OCI-LY3 (cell line): ENCODE measurements at regions not wholly inside any gene's neighbourhood (a gene's known extent, or its start where the extent isn't known, plus 50 kb on each side); places are given as distances from the start of the nearest gene placed in this dataset.

Source experiments
- H2AFZ ChIP-seq: fragments of 200-600, 300-600 bp; shearing (Covaris generic); 2 replicates; pipeline ENCODE4 v1.6.0; 2014; ENCODE audit warnings: antibody characterized with exemption, low read depth, low read length
- H3K27ac ChIP-seq: fragments of 200-600, 300-600 bp; sonication (generic); 2 replicates; pipeline ENCODE4 v1.5.1; 2014; ENCODE audit warnings: mild to moderate bottlenecking, low read length, moderate library complexity, mixed read lengths
- H3K27me3 ChIP-seq: fragments of 200-600, 300-600 bp; sonication (generic); 2 replicates; pipeline ENCODE4 v1.6.1; 2014; ENCODE audit warnings: low read depth, low read length, mixed read lengths
- H3K36me3 ChIP-seq: fragments of 200-600, 300-600 bp; sonication (generic); replicated peaks from 2 replicates; pipeline ENCODE3; 2014; ENCODE audit warnings: low read depth, low read length, mixed read lengths
- H3K4me1 ChIP-seq: fragments of 300-600, 200-600 bp; sonication (generic); 2 replicates; pipeline ENCODE4 v1.6.1; 2014; ENCODE audit warnings: low read length, mixed read lengths
- H3K4me2 ChIP-seq: fragments of 200-600, 300-600 bp; sonication (generic); 2 replicates; pipeline ENCODE4 v1.6.1; 2014; ENCODE audit warnings: low read length, mixed read lengths
- H3K4me3 ChIP-seq: fragments of 300-600, 200-600 bp; sonication (generic); 2 replicates; pipeline ENCODE4 v1.5.1; 2014; ENCODE audit warnings: antibody characterized with exemption, mild to moderate bottlenecking, low read length, moderate library complexity
- H3K79me2 ChIP-seq: fragments of 300-600, 200-600 bp; shearing (Covaris generic); 2 replicates; pipeline ENCODE4 v1.6.1; 2014; ENCODE audit warnings: mild to moderate bottlenecking, low read length, mixed read lengths
- H3K9ac ChIP-seq: fragments of 300-600, 200-600 bp; shearing (Covaris generic); 2 replicates; pipeline ENCODE4 v1.6.0; 2014; ENCODE audit warnings: mild to moderate bottlenecking, low read length, moderate library complexity
- H3K9me3 ChIP-seq: fragments of 200-600, 300-600 bp; shearing (Covaris generic); 2 replicates; pipeline ENCODE4 v1.6.1; 2014; ENCODE audit warnings: low read length, mixed read lengths; ENCODE audit not compliant: insufficient read depth
- H4K20me1 ChIP-seq: fragments of 200-600, 300-600 bp; sonication (generic); 2 replicates; pipeline ENCODE4 v1.6.1; 2016; ENCODE audit warnings: low read length, mixed read lengths; ENCODE audit not compliant: insufficient read depth
- CTCF ChIP-seq: fragments of 200-600, 300-600 bp; sonication (generic); IDR thresholded peaks from 2 replicates; pipeline ENCODE4 v1.5.1; 2014; ENCODE audit warnings: antibody characterized with exemption, low read length, low read depth
- EZH2phosphoT487 ChIP-seq: fragments of 200-600 bp; shearing (Covaris generic); IDR thresholded peaks from 2 replicates; pipeline ENCODE4 v1.6.1; 2018; ENCODE audit warnings: antibody characterized with exemption, mixed run types, low read depth

GRCh38 chr18:40235323-40235722 is 1719.7 kb upstream of the PIK3C3 start:
- H3K9ac ChIP-seq, result no peak overlapping the region
- TF ChIP-seq CTCF, result no peak
- no peak for TF ChIP-seq EZH2phosphoT487

GRCh38 chr18:40233931-40234616 is 1721.0 kb upstream of the PIK3C3 start:
- Histone ChIP-seq H2AFZ (0 out of 2 replicates have a peak overlapping the region, but pooled peaks have one; percentile 18), H3K4me1 (no peaks in the 10 kb centered on the region), H4K20me1 (no peaks in the 10 kb centered on the region), H3K27me3 (no peaks in the 10 kb centered on the region), H3K9ac (no peak overlapping the region), H3K27ac (no peak overlapping the region), H3K79me2 (no peaks in the 10 kb centered on the region), H3K9me3 (no peaks in the 10 kb centered on the region), H3K4me2 (no peak overlapping the region), H3K4me3 (no peak overlapping the region), H3K36me3 (no peaks in the 10 kb centered on the region)
- TF ChIP-seq CTCF, result no peak
- no peak for TF ChIP-seq EZH2phosphoT487

More at GRCh38 chr18:40235323-40235722, 1719.7 kb upstream of the PIK3C3 start:
- Histone ChIP-seq H4K20me1 (no peaks in the 10 kb centered on the region), H3K9me3 (no peaks in the 10 kb centered on the region), H3K27ac (no peak overlapping the region), H3K4me3 (no peak overlapping the region), H3K36me3 (no peaks in the 10 kb centered on the region), H3K4me2 (no peak overlapping the region), H2AFZ (no peak overlapping the region), H3K27me3 (no peaks in the 10 kb centered on the region), H3K79me2 (no peaks in the 10 kb centered on the region), H3K4me1 (no peaks in the 10 kb centered on the region)

GRCh38 chr18:40222776-40223175 is 1732.3 kb upstream of the PIK3C3 start:
- H3K79me2 ChIP-seq, result no peaks in the 10 kb centered on the region
- no peak for TF ChIP-seq CTCF
- TF ChIP-seq EZH2phosphoT487, result no peak
- no peaks in the 10 kb centered on the region for H3K9me3 ChIP-seq
- H3K9ac ChIP-seq, result no peak overlapping the region
- no peak overlapping the region for H2AFZ ChIP-seq
- H3K4me2 ChIP-seq, result no peak overlapping the region
- H4K20me1 ChIP-seq, result no peaks in the 10 kb centered on the region
- H3K27ac ChIP-seq, result no peak overlapping the region
- no peak overlapping the region for H3K4me3 ChIP-seq
- H3K27me3 ChIP-seq, result no peaks in the 10 kb centered on the region
- no peaks in the 10 kb centered on the region for H3K36me3 ChIP-seq
- peaks cover 15% of the 10 kb centered on the region for H3K4me1 ChIP-seq

- no peak overlapping the region for H3K4me3 ChIP-seq
- H3K36me3 ChIP-seq, result no peaks in the 10 kb centered on the region
- H3K9me3 ChIP-seq, result no peaks in the 10 kb centered on the region
- no peaks in the 10 kb centered on the region for H3K27me3 ChIP-seq
- no peak overlapping the region for H3K27ac ChIP-seq
- TF ChIP-seq EZH2phosphoT487 (no peak), CTCF (no peak)
- peaks cover 22% of the 10 kb centered on the region for H3K4me1 ChIP-seq
- no peaks in the 10 kb centered on the region for H3K79me2 ChIP-seq
- H3K9ac ChIP-seq, result no peak overlapping the region
- no peaks in the 10 kb centered on the region for H4K20me1 ChIP-seq
- H2AFZ ChIP-seq, result no peak overlapping the region
- H3K4me2 ChIP-seq, result no peak overlapping the region
Observed at GRCh38 chr18:40216856-40217255, 1738.2 kb upstream of the PIK3C3 start.
